Panc1 (cell line): ENCODE measurements at regions not wholly inside any gene's neighbourhood (a gene's known extent, or its start where the extent isn't known, plus 50 kb on each side); places are given as distances from the start of the nearest gene placed in this dataset.

Experiments used
- ATAC-seq: fragments of 200-7000 bp; cut with Tn5 transposase; 2 replicates; pipeline ENCODE4 v1.9.1; 2020; ENCODE audit warnings: mild to moderate bottlenecking, moderate library complexity
- BruUV-seq: library from RNA; stranded (reverse); fragments of 400-500 nt; replicated peaks from 2 replicates; lab custom pipeline; 2021; lab: Mats Ljungman, UMichigan
- CTCF ChIA-PET: fragments of 300-600 bp; sonication (Branson Sonifier 250); formaldehyde crosslinking; loops from one replicate; lab custom pipeline; 2022; ENCODE audit warnings: antibody characterized with exemption; lab: Charles Lee
- POLR2A ChIA-PET: fragments of 300-600 bp; sonication (Branson Sonifier 250); formaldehyde crosslinking; loops from one replicate; lab custom pipeline; 2022; ENCODE audit warnings: antibody characterized with exemption; lab: Charles Lee
- DNase-seq: peaks from one replicate; pipeline ENCODE4 v3.0.0-alpha.2; 2010; ENCODE audit warnings: low read depth, low spot score
- H3K27ac ChIP-seq: 2 replicates; pipeline ENCODE4 v1.5.1; 2011; ENCODE audit warnings: mild to moderate bottlenecking, low read length, inconsistent platforms
- H3K27me3 ChIP-seq: fragments of 200-500 bp; sonication (Bioruptor generic); 2 replicates; pipeline ENCODE4 v1.6.0; 2014; ENCODE audit warnings: low read length, inconsistent platforms; ENCODE audit not compliant: control insufficient read depth, insufficient read depth
- H3K36me3 ChIP-seq: fragments of 200-500 bp; sonication (Bioruptor generic); 2 replicates; pipeline ENCODE4 v1.5.1; 2014; ENCODE audit warnings: inconsistent platforms, mild to moderate bottlenecking, low read length, moderate library complexity; ENCODE audit not compliant: control insufficient read depth, insufficient read depth
- H3K4me1 ChIP-seq: 2 replicates; pipeline ENCODE4 v1.5.1; 2011; ENCODE audit warnings: inconsistent platforms, mild to moderate bottlenecking, low read length, moderate library complexity; ENCODE audit not compliant: control insufficient read depth, insufficient read depth
- H3K4me3 ChIP-seq, 2 experiments: 2 replicates each; pipeline ENCODE4 v1.5.1; 2011 to 2012; ENCODE audit warnings: low read depth in 2 of 2, low read length in 2 of 2, mild to moderate bottlenecking in 2 of 2, inconsistent platforms in 1 of 2, moderate library complexity in 1 of 2
- H3K9me3 ChIP-seq: fragments of 200-500 bp; sonication (Bioruptor generic); 2 replicates; pipeline ENCODE4 v1.5.1; 2014; ENCODE audit warnings: low read depth, mild to moderate bottlenecking, inconsistent platforms, low read length, moderate library complexity; ENCODE audit not compliant: control insufficient read depth, insufficient read depth
- POLR2AphosphoS5 ChIP-seq: IDR thresholded peaks from 2 replicates; pipeline ENCODE4 v1.6.1; 2012; ENCODE audit warnings: mild to moderate bottlenecking, low read depth, low read length, moderate library complexity
- SIN3A ChIP-seq: IDR thresholded peaks from 2 replicates; pipeline ENCODE4 v1.6.1; 2012; ENCODE audit warnings: low read depth, mild to moderate bottlenecking, low read length, moderate library complexity, borderline replicate concordance; ENCODE audit not compliant: insufficient read depth
- TCF7L2 ChIP-seq: IDR thresholded peaks from 2 replicates; pipeline ENCODE4 v1.6.1; 2011; ENCODE audit warnings: mild to moderate bottlenecking, low read depth, low read length, inconsistent platforms
- in situ Hi-C: cut with HindIII; loops from 2 replicates; pipeline ENCODE4 v1.10.0; 2016; ENCODE audit warnings: low sequenced_read_pairs, low pct_unique_long_range_greater_than_20kb
- intact Hi-C: fragments of 100-400 bp; cut with micrococcal nuclease; formaldehyde crosslinking; loops from one replicate; pipeline ENCODE4 v1.10.0; 2022; ENCODE audit not compliant: unreplicated experiment
- TF ChIP-seq, protein P1 (sequence below), 2 experiments: IDR thresholded peaks; 2 replicates each; pipeline ENCODE4 v1.6.1; 2011 to 2012; ENCODE audit warnings: low read depth in 2 of 2, control low read depth in 1 of 2, low read length in 1 of 2, mild to moderate bottlenecking in 1 of 2, moderate library complexity in 1 of 2; ENCODE audit not compliant: insufficient read depth in 1 of 2
- TF ChIP-seq, protein P2 (sequence below): fragments of 450-650 bp; IDR thresholded peaks from 2 replicates; pipeline ENCODE4 v1.5.1; 2017; ENCODE audit warnings: mild to moderate bottlenecking

DNA sequence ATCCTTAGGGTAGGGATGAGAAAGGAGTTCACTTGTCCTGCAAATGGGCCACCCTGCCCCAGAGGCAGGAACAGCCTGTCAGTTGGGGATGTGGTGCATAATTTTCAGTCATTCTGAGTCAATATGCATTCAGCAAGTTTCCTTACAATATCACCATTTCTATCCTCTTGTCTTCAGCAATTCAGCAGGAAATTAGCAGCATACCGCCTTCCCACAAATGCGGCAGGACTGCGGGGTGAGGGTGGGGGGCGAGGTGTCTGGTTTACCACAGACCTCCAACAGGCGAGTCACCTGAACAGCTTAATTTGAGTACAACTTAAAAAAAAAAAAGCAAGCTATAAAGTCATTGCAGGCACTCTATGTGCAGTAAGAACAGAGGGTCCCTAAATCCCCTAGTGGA, 126.8 kb downstream of the MAP3K7 start:
- no peaks in the 10 kb centered on the region for H3K9me3 ChIP-seq
- intact Hi-C loops = no loop called here
- no peaks in the 10 kb centered on the region for H3K36me3 ChIP-seq
- no peaks in the 10 kb centered on the region for H3K27me3 ChIP-seq
- no peak overlapping the region for H3K4me3 ChIP-seq
- DNase-seq (no peak), ATAC-seq (no peak)
- TF ChIP-seq, protein P1, sequence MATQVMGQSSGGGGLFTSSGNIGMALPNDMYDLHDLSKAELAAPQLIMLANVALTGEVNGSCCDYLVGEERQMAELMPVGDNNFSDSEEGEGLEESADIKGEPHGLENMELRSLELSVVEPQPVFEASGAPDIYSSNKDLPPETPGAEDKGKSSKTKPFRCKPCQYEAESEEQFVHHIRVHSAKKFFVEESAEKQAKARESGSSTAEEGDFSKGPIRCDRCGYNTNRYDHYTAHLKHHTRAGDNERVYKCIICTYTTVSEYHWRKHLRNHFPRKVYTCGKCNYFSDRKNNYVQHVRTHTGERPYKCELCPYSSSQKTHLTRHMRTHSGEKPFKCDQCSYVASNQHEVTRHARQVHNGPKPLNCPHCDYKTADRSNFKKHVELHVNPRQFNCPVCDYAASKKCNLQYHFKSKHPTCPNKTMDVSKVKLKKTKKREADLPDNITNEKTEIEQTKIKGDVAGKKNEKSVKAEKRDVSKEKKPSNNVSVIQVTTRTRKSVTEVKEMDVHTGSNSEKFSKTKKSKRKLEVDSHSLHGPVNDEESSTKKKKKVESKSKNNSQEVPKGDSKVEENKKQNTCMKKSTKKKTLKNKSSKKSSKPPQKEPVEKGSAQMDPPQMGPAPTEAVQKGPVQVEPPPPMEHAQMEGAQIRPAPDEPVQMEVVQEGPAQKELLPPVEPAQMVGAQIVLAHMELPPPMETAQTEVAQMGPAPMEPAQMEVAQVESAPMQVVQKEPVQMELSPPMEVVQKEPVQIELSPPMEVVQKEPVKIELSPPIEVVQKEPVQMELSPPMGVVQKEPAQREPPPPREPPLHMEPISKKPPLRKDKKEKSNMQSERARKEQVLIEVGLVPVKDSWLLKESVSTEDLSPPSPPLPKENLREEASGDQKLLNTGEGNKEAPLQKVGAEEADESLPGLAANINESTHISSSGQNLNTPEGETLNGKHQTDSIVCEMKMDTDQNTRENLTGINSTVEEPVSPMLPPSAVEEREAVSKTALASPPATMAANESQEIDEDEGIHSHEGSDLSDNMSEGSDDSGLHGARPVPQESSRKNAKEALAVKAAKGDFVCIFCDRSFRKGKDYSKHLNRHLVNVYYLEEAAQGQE (IDR thresholded peaks at IDR 0.05; ENCODE audit: insufficient read depth in 1 of 2, low read depth in 2 of 2, low read length in 1 of 2) = no peak
- no peak for TF ChIP-seq TCF7L2
- TF ChIP-seq, protein P2, sequence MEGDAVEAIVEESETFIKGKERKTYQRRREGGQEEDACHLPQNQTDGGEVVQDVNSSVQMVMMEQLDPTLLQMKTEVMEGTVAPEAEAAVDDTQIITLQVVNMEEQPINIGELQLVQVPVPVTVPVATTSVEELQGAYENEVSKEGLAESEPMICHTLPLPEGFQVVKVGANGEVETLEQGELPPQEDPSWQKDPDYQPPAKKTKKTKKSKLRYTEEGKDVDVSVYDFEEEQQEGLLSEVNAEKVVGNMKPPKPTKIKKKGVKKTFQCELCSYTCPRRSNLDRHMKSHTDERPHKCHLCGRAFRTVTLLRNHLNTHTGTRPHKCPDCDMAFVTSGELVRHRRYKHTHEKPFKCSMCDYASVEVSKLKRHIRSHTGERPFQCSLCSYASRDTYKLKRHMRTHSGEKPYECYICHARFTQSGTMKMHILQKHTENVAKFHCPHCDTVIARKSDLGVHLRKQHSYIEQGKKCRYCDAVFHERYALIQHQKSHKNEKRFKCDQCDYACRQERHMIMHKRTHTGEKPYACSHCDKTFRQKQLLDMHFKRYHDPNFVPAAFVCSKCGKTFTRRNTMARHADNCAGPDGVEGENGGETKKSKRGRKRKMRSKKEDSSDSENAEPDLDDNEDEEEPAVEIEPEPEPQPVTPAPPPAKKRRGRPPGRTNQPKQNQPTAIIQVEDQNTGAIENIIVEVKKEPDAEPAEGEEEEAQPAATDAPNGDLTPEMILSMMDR = no peak
- no peak for TF ChIP-seq POLR2AphosphoS5
- no peak for TF ChIP-seq SIN3A
- in situ Hi-C loops = no loop called here
- no peaks in the 10 kb centered on the region for H3K4me1 ChIP-seq
- ChIA-PET POLR2A (no interaction called here), CTCF (no interaction called here)
- no TSS peak for BruUV-seq
- H3K27ac ChIP-seq = no peak overlapping the region

DNA sequence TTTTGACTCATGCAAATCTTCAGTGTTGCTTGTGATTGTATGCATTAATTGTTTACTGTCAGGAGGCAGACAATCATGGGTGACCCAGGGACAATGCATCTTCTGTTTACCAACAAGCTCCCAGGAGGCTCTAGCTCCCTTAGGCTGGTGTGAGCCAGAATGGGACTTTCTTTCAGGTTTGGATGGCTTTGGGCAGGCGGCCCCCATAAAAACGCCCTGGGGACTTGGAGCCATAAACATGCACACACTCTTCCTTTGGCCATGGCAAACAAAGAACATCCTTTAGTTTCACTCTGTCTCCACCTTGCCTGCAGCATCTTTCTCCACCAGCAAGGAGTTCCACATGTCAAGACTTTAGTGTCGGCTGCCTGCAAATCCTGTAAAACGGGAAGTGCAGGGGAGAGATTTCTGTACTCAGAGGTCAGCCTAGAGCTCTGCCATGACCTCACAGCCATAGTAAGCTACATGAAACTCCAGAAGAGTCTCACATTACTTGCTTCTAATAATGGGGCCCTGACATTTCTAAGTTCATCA, 127.6 kb downstream of the MAP3K7 start:
- ATAC-seq (no peak), DNase-seq (no peak)
- CTCF ChIA-PET = no interaction called here
- Histone ChIP-seq H3K4me3 (no peak overlapping the region), H3K9me3 (no peaks in the 10 kb centered on the region), H3K27me3 (no peaks in the 10 kb centered on the region), H3K4me1 (no peaks in the 10 kb centered on the region), H3K36me3 (no peaks in the 10 kb centered on the region), H3K27ac (no peak overlapping the region)
- POLR2A ChIA-PET = no interaction called here
- no TSS peak for BruUV-seq
- intact Hi-C loops = no loop called here
- in situ Hi-C loops = no loop called here
- TF ChIP-seq SIN3A (no peak), POLR2AphosphoS5 (no peak), TCF7L2 (no peak)
- TF ChIP-seq, protein P1 (IDR thresholded peaks at IDR 0.05; ENCODE audit: insufficient read depth in 1 of 2, low read depth in 2 of 2, low read length in 1 of 2) = no peak
- TF ChIP-seq, protein P2 = no peak
